ENCODE measurements at regions not wholly inside any gene's neighbourhood (a gene's known extent, or its start where the extent isn't known, plus 50 kb on each side); places are given as distances from the start of the nearest gene placed in this dataset.
"Not testable (repeated sequence)": the region's sequence is repeated elsewhere in the genome, so short reads cannot be mapped to it uniquely, and the experiment has no call there.

GRCh38 chr2:88927128-88927527, 235.7 kb downstream of the RPIA start:
- DNase-seq, result no peak

- DNase-seq, result no peak
These were observed 239.2 kb downstream of the RPIA start for GRCh38 chr2:88930659-88931058.

- DNase-seq, result peak; percentile 21
These were observed 241.2 kb downstream of the RPIA start for GRCh38 chr2:88932686-88933085.

DNA sequence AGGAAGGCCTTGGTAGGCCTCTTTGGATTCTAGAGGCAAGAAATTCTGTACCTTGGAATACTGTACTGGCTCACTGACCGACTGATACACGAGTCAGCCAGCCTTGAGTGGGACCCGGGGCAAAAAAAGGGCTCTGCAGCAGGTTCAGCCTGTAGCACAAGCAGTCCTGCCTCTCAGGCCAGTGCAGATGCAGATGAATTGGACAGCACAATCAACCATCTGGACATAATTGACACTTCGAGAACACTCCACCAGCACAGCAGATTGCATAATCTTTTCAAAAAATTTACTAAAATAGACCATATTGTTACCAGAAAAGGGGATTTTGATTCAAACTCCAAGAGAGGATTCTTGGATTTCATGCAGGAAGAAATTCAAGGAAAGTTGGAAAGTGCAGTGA, 241.6 kb downstream of the RPIA start:
- DNase-seq, result peak; percentile 36

GRCh38 chr2:88933980-88934379, 242.5 kb downstream of the RPIA start:
- no peak for DNase-seq

DNA sequence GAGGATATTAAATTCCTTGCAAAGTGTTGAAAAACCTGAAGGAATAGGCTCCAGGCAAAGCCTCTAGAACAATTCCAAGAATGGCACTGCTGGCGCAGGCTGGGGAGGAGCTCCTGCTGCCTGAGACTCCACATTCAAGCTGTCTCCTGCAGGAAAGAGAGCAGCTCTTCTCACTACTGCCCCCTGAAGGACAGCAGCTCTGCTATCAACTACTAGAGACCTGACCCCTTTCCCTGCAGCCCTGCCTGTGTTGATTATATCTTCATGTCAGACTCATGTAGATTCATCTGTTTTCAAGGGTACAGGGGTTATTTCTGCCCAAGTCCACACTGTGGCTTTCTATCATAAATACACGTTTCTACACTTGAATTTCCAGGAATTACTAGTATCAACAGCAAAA, 249.7 kb downstream of the RPIA start:
- DNase-seq, result not testable (repeated sequence)

GRCh38 chr2:88942798-88943197, 251.3 kb downstream of the RPIA start:
- DNase-seq, result no peak

DNA sequence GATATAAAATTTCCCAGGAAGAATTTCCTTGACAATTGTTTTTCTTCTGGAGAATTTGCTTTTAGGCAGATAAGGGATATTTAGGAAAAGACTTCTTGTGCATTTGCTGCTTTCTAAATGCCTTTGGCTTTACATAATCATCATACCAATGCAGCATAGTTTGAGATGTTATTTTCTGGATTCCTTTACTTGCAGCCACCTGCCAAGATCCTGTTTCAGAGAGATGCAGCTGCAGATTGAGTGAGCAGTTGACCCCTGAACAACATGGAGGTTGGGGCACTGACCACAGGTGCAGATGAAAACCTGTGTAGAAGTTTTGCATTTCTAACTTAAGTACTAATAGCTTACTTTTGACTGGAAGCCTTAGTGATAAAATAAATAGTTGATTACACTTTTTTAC, 257.9 kb downstream of the RPIA start:
- no peak for DNase-seq

GRCh38 chr2:88950010-88950409, 258.5 kb downstream of the RPIA start:
- DNase-seq, result no peak

- DNase-seq, result no peak
These were observed 264.1 kb downstream of the RPIA start for GRCh38 chr2:88955607-88956006.

GRCh38 chr2:88959480-88960204, 268.2 kb downstream of the RPIA start:
- no peak for DNase-seq

DNA sequence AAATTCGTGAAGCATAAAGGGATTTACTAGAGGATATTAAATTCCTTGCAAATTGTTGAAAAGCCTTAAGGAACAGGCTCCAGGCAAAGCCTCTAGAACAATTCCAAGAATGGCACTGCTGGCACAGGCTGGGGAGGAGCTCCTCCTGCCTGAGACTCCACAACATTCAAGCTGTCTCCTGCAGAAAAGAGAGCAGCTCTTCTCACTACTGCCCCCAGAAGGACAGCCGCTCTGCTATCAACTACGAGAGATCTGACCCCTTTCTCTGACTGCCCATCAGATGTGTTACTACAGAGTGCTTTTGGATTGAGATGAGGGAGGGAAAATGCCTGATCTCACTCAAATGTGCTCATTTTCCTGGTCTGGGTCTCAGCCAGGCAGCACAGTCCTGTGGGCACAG, 269.9 kb downstream of the RPIA start:
- not testable (repeated sequence) for DNase-seq

DNA sequence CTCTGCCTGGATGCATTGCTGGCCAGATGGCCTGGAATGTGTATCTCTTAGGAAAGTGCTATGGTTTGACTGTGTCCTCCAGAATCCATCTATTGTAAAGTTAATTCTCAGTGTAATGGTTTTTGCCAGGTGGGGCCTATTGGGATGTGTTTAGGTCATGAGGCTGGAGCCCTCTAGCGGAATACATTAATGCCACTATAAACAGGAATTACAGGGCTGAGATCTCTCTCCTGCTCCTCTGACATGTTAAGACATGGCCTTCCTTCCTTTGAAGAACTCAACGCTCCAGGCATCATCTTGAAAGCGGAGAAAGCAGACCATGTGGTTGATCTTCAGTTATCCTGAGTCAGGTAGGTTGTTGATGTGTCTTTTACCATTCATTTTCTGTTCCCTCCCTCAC, 276.4 kb downstream of the RPIA start:
- no peak for DNase-seq

GRCh38 chr2:88978011-88978410, 286.5 kb downstream of the RPIA start:
- not testable (repeated sequence) for DNase-seq

GRCh38 chr2:88978446-88978845, 287.0 kb downstream of the RPIA start:
- DNase-seq, result peak; percentile 19

DNA sequence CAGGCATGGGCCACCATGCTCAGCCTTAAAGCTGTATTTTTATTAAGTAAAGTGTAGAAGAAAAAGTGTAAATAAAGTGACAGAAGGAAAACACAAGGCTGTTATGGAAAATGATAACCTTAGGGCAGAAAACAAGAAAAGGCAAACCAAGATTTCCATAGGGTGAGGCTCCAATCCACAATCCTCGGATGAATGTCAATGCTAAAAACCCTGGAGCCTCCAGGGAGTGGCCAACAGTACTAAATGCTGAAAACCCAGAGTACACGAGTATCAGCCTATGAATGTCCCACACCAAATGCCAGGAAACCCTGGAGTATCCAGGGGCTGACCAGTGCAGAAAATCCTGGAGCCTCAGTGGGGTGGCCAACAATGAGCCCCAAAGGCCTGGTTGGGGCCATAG, 292.6 kb downstream of the RPIA start:
- DNase-seq, result not testable (repeated sequence)

- DNase-seq, result not testable (repeated sequence)
These were observed 295.4 kb downstream of the RPIA start for GRCh38 chr2:88986721-88987330.

DNA sequence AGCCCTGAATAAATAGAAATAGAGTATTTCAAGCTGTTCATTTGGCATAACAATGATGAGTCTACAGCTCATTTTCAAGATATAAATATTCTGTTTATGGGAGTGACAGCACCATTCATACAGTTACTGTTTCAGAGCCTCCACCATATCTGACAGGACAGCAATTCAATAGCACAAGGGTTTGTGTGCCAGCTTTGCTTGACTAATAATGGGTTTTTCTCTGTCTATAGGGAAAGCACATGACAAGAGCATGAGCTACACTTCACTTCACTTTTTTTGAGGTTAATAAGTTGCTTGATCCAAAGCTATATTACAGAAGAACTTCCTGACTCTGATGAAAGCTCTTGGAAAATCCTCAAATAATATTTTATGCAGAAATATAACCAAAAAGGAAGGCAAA, 297.1 kb downstream of the RPIA start:
- DNase-seq, result not testable (repeated sequence)

- DNase-seq, result not testable (repeated sequence)
These were observed 301.3 kb downstream of the RPIA start for GRCh38 chr2:88992819-88993218.

DNA sequence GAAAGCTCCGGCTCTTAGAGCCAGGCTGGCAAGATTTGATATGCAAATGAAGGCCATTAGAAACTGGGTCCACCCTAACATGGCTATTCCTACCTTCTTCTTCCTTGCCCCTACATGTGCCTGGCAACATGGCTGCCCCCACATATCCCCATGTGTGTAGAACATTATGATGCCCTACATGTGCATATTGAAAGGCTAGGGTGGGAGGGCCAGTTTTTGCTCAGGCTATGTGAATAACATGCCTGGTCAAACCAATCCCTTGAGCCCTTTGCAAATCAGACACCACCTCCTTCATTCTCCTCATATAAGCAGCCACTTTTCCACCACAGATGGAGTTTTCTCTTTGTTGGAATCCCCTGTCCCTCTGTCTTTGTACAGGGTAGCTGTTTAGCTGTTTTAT, 303.4 kb downstream of the RPIA start:
- not testable (repeated sequence) for DNase-seq

GRCh38 chr2:88996588-88996987, 305.1 kb downstream of the RPIA start:
- not testable (repeated sequence) for DNase-seq

DNA sequence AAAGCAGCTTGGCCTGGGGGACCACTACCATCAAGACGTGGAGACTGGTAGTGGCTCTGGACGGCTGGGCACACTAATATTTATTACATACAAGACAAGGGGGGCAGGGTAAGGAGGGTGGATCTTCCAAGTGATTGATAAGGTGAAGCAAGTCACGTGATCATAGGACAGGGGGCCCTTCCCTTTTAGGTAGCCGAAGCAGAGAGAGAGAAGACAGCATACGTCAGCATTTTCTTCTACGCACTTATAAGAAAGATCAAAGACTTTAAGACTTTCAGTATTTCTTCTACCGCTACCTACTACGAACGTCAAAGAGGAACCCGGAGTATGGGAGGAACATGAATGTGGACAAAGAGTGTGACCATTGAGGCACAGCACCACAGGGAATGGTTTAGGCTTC, 307.9 kb downstream of the RPIA start:
- DNase-seq, result no peak

DNA sequence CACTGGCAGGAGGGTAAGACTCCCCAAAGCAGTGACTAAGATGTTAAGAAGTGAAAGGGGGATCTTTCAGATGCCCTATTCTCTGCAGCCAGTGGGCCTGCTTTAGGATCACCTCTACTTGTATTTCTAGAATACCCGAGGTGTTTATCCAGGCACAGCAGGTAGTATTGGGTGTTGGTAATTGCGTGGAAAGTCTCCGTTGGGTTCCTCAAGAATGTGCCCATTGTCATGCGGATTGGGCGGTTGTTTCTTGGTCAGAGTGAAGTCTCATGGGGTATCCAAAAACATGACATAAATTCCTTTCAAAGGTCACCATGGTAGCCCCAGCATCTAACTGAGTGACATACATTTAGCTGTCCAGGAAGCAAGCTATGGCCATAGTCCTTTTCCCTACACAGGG, 308.8 kb downstream of the RPIA start:
- no peak for DNase-seq

GRCh38 chr2:89004238-89004637, 312.8 kb downstream of the RPIA start:
- DNase-seq, result not testable (repeated sequence)

GRCh38 chr2:89020566-89020965, 329.1 kb downstream of the RPIA start:
- DNase-seq, result not testable (repeated sequence)

Data from right hindlimb (tissue), 1 donor.